K562 (cell line): ENCODE measurements at regions not wholly inside any gene's neighbourhood (a gene's known extent, or its start where the extent isn't known, plus 50 kb on each side); places are given as distances from the start of the nearest gene placed in this dataset.

Experiments used
- ATAC-seq: fragments of 200-7000 bp; cut with Tn5 transposase; 3 replicates; pipeline ENCODE4 v1.9.1; 2020; ENCODE audit warnings: moderate library complexity
- BruUV-seq: library from RNA; stranded (reverse); fragments of 400-500 nt; replicated peaks from 2 replicates; lab custom pipeline; 2021; lab: Mats Ljungman, UMichigan
- CTCF ChIA-PET: fragments of 300-600 bp; formaldehyde crosslinking; extraction: SDS; loops from one replicate; lab custom pipeline; 2021; ENCODE audit warnings: low intra/inter-chr PET ratio; lab: Yijun Ruan, JAX
- POLR2A ChIA-PET: fragments of 300-600, 350-650 bp; sonication (Branson Sonifier 250); formaldehyde crosslinking; extraction: SDS; loops from one replicate; lab custom pipeline; 2021; ENCODE audit warnings: antibody characterized with exemption, inconsistent platforms; lab: Yijun Ruan, JAX
- DNase-seq, 4 experiments: peaks; one replicate each; pipeline versions ENCODE4 v3.0.0 to v3.0.0-alpha.2; 2011 to 2018; ENCODE audit warnings: low spot score in 3 of 4, mixed read lengths in 3 of 4; ENCODE audit errors: extremely low read depth in 1 of 4
- FAIRE-seq: peaks from 2 replicates; lab custom pipeline; 2011; peaks lifted over from hg19 to GRCh38; lab: Jason Lieb, UNC
- H2AFZ ChIP-seq: 2 replicates; pipeline ENCODE4 v1.6.0; 2011; ENCODE audit warnings: low read depth, low read length, control low read depth, inconsistent platforms
- H3K27ac ChIP-seq: fragments of 200-600 bp; 3 replicates; pipeline ENCODE4 v1.8.0; 2011; ENCODE audit warnings: low read depth, mild to moderate bottlenecking, control low read depth, inconsistent platforms, low read length, moderate library complexity, mixed read lengths; ENCODE audit errors: extremely low read depth
- H3K27me3 ChIP-seq, 2 experiments: fragments of 300-600 bp in 1 of 2; 2 replicates in 1 of 2; 3 replicates in 1 of 2; pipeline versions ENCODE4 v1.6.0 to v1.8.0; 2011; ENCODE audit warnings: inconsistent platforms in 2 of 2, low read length in 2 of 2, mild to moderate bottlenecking in 1 of 2, mixed read lengths in 1 of 2, moderate library complexity in 1 of 2; ENCODE audit not compliant: control insufficient read depth in 2 of 2, insufficient read depth in 2 of 2
- H3K36me3 ChIP-seq: fragments of 300-600 bp; 3 replicates; pipeline ENCODE4 v1.8.0; 2011; ENCODE audit warnings: mild to moderate bottlenecking, low read length, inconsistent platforms; ENCODE audit not compliant: control insufficient read depth, insufficient read depth
- H3K4me1 ChIP-seq, 2 experiments: fragments of 200-600 bp in 1 of 2; replicated peaks in 1 of 2; 2 replicates in 1 of 2; 3 replicates in 1 of 2; pipeline versions ENCODE4 v1.5.1 to v1.8.0; 2011; ENCODE audit warnings: inconsistent platforms in 2 of 2, low read length in 2 of 2, mild to moderate bottlenecking in 1 of 2, mixed read lengths in 1 of 2, moderate library complexity in 1 of 2; ENCODE audit not compliant: control insufficient read depth in 2 of 2, insufficient read depth in 2 of 2
- H3K4me2 ChIP-seq: 2 replicates; pipeline ENCODE4 v1.6.1; 2011; ENCODE audit warnings: low read length, control low read depth, inconsistent platforms, mixed read lengths; ENCODE audit not compliant: insufficient read depth
- H3K4me3 ChIP-seq: fragments of 200-600 bp; sonication (generic), shearing (Covaris generic); 2 replicates; pipeline ENCODE4 v1.5.1; 2016; ENCODE audit warnings: control low read depth, inconsistent platforms
- H3K79me2 ChIP-seq: fragments of 200-600 bp; 3 replicates; pipeline ENCODE4 v1.8.0; 2011; ENCODE audit warnings: low read length, inconsistent platforms; ENCODE audit not compliant: control insufficient read depth, insufficient read depth
- H3K9ac ChIP-seq, 2 experiments: 2 replicates each; pipeline versions ENCODE4 v1.6.0 to v1.6.1; 2011; ENCODE audit warnings: low read depth in 2 of 2, low read length in 2 of 2, control low read depth in 1 of 2, inconsistent platforms in 1 of 2, mild to moderate bottlenecking in 1 of 2, mixed read lengths in 1 of 2; ENCODE audit not compliant: insufficient read depth in 1 of 2
- H3K9me1 ChIP-seq: one replicate; pipeline ENCODE4 v1.6.0; 2011; ENCODE audit warnings: inconsistent platforms, mild to moderate bottlenecking, low read length, moderate library complexity; ENCODE audit not compliant: control insufficient read depth, insufficient read depth
- H3K9me3 ChIP-seq: replicated peaks from 2 replicates; pipeline ENCODE4 v1.5.1; 2011; ENCODE audit warnings: low read depth, low read length, inconsistent platforms; ENCODE audit not compliant: control insufficient read depth, insufficient read depth
- H4K20me1 ChIP-seq: replicated peaks from 2 replicates; pipeline ENCODE4 v1.6.1; 2011; ENCODE audit warnings: low read length, inconsistent platforms, mixed read lengths; ENCODE audit not compliant: control insufficient read depth, insufficient read depth
- ELF4 ChIP-seq: fragments of 450-650 bp; formaldehyde crosslinking; IDR thresholded peaks from 2 replicates; pipeline ENCODE4 v1.4.0; 2022; ENCODE audit warnings: missing genetic modification characterization
- KDM1A ChIP-seq, 2 experiments: fragments of 450-650 bp; IDR thresholded peaks; 2 replicates each; pipeline ENCODE4 v1.6.1; 2016; ENCODE audit warnings: mild to moderate bottlenecking in 2 of 2
- PHF8 ChIP-seq: fragments of 200-600 bp; sonication (generic); IDR thresholded peaks from 2 replicates; pipeline ENCODE4 v1.6.1; 2012; ENCODE audit warnings: mixed run types, mild to moderate bottlenecking, inconsistent platforms, low read length, moderate library complexity, borderline replicate concordance
- WGBS: fragments of 100-300 bp; shearing (Covaris generic); methylation state at CpG from one replicate; pipeline ENCODE4 v1.1.6; 2016; ENCODE audit warnings: low coverage, mixed read lengths; ENCODE audit not compliant: insufficient coverage; ENCODE audit errors: missing lambda C conversion rate; 5-methylcytosine and 5-hydroxymethylcytosine counted together
- in situ Hi-C: fragments of 300-500 bp; cut with MboI; formaldehyde crosslinking; loops from 4 replicates; pipeline ENCODE4 v1.15.0; 2018; ENCODE audit warnings: inconsistent platforms, mixed read lengths
- intact Hi-C: fragments of 100-400 bp; cut with micrococcal nuclease; formaldehyde crosslinking; loops from 2 replicates; pipeline ENCODE4 v1.14.2; 2022
- TF ChIP-seq, protein P1 (sequence below): sonication (generic); IDR thresholded peaks from 2 replicates; pipeline ENCODE4 v1.6.1; 2016
- TF ChIP-seq, protein P2 (sequence below): sonication (generic); formaldehyde crosslinking; IDR thresholded peaks from 2 replicates; pipeline ENCODE4 v1.8.0; 2023; ENCODE audit warnings: mild to moderate bottlenecking, missing genetic modification reagents

DNA sequence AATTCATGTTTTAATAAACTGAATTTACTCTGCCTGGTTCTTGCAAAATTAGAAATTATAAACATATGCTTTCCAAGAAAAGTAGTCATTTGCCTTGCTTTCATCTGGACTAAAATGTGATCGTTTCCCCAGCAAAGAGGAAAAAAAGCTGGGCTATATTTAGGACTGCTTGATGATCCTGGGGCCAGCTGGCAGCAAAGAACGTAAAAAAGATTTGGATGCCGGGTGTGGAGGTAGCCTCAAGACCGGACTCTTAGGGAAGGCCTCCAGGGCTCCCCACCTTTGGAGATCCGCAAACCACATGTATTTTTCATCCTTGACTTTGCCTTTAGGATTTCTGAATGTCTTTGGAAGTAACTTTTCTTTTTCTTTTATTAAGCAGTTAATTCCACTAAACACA, 156.1 kb upstream of the SEMA6A start:
- POLR2A ChIA-PET: no interaction called here
- WGBS: 0% methylated on average over 5 of the region's 5 CpGs

More for the DNA sequence above, 156.1 kb upstream of the SEMA6A start:
- H3K4me1 ChIP-seq: no peaks in the 10 kb centered on the region
- no peaks in the 10 kb centered on the region for H3K36me3 ChIP-seq
- no peaks in the 10 kb centered on the region for H4K20me1 ChIP-seq
- no peak overlapping the region for H3K4me2 ChIP-seq
- no TSS peak for BruUV-seq
- in situ Hi-C loops: no loop called here
- intact Hi-C loops: no loop called here
- DNase-seq (no peak), FAIRE-seq (no peak), ATAC-seq (no peak)
- no peaks in the 10 kb centered on the region for H3K9me1 ChIP-seq
- H3K4me3 ChIP-seq: no peak overlapping the region
- no peak overlapping the region for H3K9ac ChIP-seq
- H3K27me3 ChIP-seq: peaks cover 0 to 4% of the 10 kb centered on the region in 2 experiments; a peak in 1 of 5 replicates
- H3K79me2 ChIP-seq: no peaks in the 10 kb centered on the region
- CTCF ChIA-PET: no interaction called here
- no peak overlapping the region for H2AFZ ChIP-seq
- TF ChIP-seq KDM1A (IDR thresholded peaks at IDR 0.05): no peak
- TF ChIP-seq, protein P1, sequence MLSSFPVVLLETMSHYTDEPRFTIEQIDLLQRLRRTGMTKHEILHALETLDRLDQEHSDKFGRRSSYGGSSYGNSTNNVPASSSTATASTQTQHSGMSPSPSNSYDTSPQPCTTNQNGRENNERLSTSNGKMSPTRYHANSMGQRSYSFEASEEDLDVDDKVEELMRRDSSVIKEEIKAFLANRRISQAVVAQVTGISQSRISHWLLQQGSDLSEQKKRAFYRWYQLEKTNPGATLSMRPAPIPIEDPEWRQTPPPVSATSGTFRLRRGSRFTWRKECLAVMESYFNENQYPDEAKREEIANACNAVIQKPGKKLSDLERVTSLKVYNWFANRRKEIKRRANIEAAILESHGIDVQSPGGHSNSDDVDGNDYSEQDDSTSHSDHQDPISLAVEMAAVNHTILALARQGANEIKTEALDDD: no peak
- TF ChIP-seq, protein P2, sequence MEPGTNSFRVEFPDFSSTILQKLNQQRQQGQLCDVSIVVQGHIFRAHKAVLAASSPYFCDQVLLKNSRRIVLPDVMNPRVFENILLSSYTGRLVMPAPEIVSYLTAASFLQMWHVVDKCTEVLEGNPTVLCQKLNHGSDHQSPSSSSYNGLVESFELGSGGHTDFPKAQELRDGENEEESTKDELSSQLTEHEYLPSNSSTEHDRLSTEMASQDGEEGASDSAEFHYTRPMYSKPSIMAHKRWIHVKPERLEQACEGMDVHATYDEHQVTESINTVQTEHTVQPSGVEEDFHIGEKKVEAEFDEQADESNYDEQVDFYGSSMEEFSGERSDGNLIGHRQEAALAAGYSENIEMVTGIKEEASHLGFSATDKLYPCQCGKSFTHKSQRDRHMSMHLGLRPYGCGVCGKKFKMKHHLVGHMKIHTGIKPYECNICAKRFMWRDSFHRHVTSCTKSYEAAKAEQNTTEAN: no peak
- TF ChIP-seq PHF8: no peak
- TF ChIP-seq ELF4 (CRISPR knock-in tag): no peak
- H3K27ac ChIP-seq: no peak overlapping the region
- H3K9me3 ChIP-seq: no peaks in the 10 kb centered on the region
